ENCODE measurements at regions not wholly inside any gene's neighbourhood (a gene's known extent, or its start where the extent isn't known, plus 50 kb on each side); places are given as distances from the start of the nearest gene placed in this dataset.

- DNase-seq (ENCODE audit: low read depth, low spot score): no peak
- no peak overlapping the region for H3K4me3 ChIP-seq (ENCODE audit: low read depth in 2 of 2, low read length in 2 of 2)
- CTCF ChIA-PET: no interaction called here
- ATAC-seq: no peak
- TF ChIP-seq CTCF (IDR thresholded peaks at IDR 0.05): no peak
- TF ChIP-seq TCF7L2 (IDR thresholded peaks at IDR 0.05; ENCODE audit: low read depth, low read length): no peak
- no peak for TF ChIP-seq POLR2AphosphoS5 (IDR thresholded peaks at IDR 0.05; ENCODE audit: low read depth, low read length)
- no peak for TF ChIP-seq SIN3A (IDR thresholded peaks at IDR 0.05; ENCODE audit: borderline replicate concordance, insufficient read depth, low read depth, low read length)
- no peak for TF ChIP-seq REST (IDR thresholded peaks at IDR 0.05; ENCODE audit: insufficient read depth in 1 of 2, low read depth in 2 of 2, low read length in 1 of 2)
- POLR2A ChIA-PET: no interaction called here
- H3K27ac ChIP-seq (ENCODE audit: low read length): no peak overlapping the region
- H3K4me1 ChIP-seq (ENCODE audit: control insufficient read depth, insufficient read depth, low read length): no peaks in the 10 kb centered on the region
- BruUV-seq (replicated peaks): no TSS peak
- H3K27me3 ChIP-seq (ENCODE audit: control insufficient read depth, insufficient read depth, low read length): no peaks in the 10 kb centered on the region
- no peaks in the 10 kb centered on the region for H3K36me3 ChIP-seq (ENCODE audit: control insufficient read depth, insufficient read depth, low read length)
- in situ Hi-C loops (cut with HindIII; ENCODE audit: low pct_unique_long_range_greater_than_20kb, low sequenced_read_pairs): no loop called here
- no peaks in the 10 kb centered on the region for H3K9me3 ChIP-seq (ENCODE audit: control insufficient read depth, insufficient read depth, low read depth, low read length)
- intact Hi-C loops (cut with micrococcal nuclease; ENCODE audit: unreplicated experiment): no loop called here
Measured at GRCh38 chr6:50271266-50271665, 221.5 kb upstream of the DEFB112 start.

- CTCF ChIA-PET: no interaction called here
- H3K36me3 ChIP-seq (ENCODE audit: control insufficient read depth, insufficient read depth, low read length): no peaks in the 10 kb centered on the region
- no peaks in the 10 kb centered on the region for H3K27me3 ChIP-seq (ENCODE audit: control insufficient read depth, insufficient read depth, low read length)
- TF ChIP-seq REST (IDR thresholded peaks at IDR 0.05; ENCODE audit: insufficient read depth in 1 of 2, low read depth in 2 of 2, low read length in 1 of 2) (no peak), CTCF (IDR thresholded peaks at IDR 0.05) (no peak), TCF7L2 (IDR thresholded peaks at IDR 0.05; ENCODE audit: low read depth, low read length) (no peak), POLR2AphosphoS5 (IDR thresholded peaks at IDR 0.05; ENCODE audit: low read depth, low read length) (no peak), SIN3A (IDR thresholded peaks at IDR 0.05; ENCODE audit: borderline replicate concordance, insufficient read depth, low read depth, low read length) (no peak)
- no peak overlapping the region for H3K4me3 ChIP-seq (ENCODE audit: low read depth in 2 of 2, low read length in 2 of 2)
- intact Hi-C loops (cut with micrococcal nuclease; ENCODE audit: unreplicated experiment): no loop called here
- POLR2A ChIA-PET: no interaction called here
- ATAC-seq (no peak), DNase-seq (ENCODE audit: low read depth, low spot score) (no peak)
- H3K4me1 ChIP-seq (ENCODE audit: control insufficient read depth, insufficient read depth, low read length): no peaks in the 10 kb centered on the region
- BruUV-seq (replicated peaks): no TSS peak
- H3K27ac ChIP-seq (ENCODE audit: low read length): no peak overlapping the region
- in situ Hi-C loops (cut with HindIII; ENCODE audit: low pct_unique_long_range_greater_than_20kb, low sequenced_read_pairs): no loop called here
- H3K9me3 ChIP-seq (ENCODE audit: control insufficient read depth, insufficient read depth, low read depth, low read length): no peaks in the 10 kb centered on the region
Measured at GRCh38 chr6:50271817-50272216, 222.1 kb upstream of the DEFB112 start.
